NB4 (cell line): ENCODE measurements at regions not wholly inside any gene's neighbourhood (a gene's known extent, or its start where the extent isn't known, plus 50 kb on each side); places are given as distances from the start of the nearest gene placed in this dataset.

Experiments
- DNase-seq: peaks from one replicate; pipeline ENCODE4 v3.0.0; 2010; ENCODE audit warnings: low read depth
- H3K4me3 ChIP-seq: one replicate; pipeline ENCODE4 v1.5.1; 2011; ENCODE audit warnings: mild to moderate bottlenecking, low read depth, low read length, moderate library complexity
- MYC ChIP-seq: IDR thresholded peaks from 2 replicates; pipeline ENCODE4 v1.6.1; 2011; ENCODE audit warnings: low read depth, low read length
- POLR2A ChIP-seq: IDR thresholded peaks from 2 replicates; pipeline ENCODE4 v1.6.1; 2011; ENCODE audit warnings: mild to moderate bottlenecking; ENCODE audit not compliant: insufficient read length; ENCODE audit errors: extremely low read depth
- TF ChIP-seq, protein P1 (sequence below): IDR thresholded peaks from one replicate; pipeline ENCODE4 v1.5.1; 2012; ENCODE audit warnings: low read depth, low read length
- TF ChIP-seq, protein P2 (sequence below): IDR thresholded peaks from 2 replicates; pipeline ENCODE4 v1.6.1; 2011; ENCODE audit warnings: low read depth, low read length

DNA sequence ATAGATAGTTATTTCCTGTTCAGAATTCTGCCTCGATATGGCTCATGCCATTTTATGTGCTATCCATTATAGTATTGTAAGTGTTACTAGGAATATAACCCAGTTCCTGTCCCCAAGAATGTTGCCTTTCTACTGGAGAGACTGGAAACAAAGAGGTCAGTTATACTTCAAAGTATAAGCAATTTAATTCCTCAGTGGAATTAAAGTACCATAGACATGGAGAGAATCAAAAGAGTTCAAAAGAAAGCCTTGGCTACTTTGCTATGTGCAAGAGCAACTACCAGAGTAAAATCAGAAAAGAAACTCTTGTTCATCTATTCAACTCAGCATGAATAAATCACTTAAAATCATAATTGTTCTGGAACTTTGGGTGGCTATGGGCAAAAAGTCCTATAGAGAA, 173.2 kb upstream of the EEA1 start:
- no peak overlapping the region for H3K4me3 ChIP-seq
- TF ChIP-seq POLR2A (no peak), MYC (no peak)
- TF ChIP-seq, protein P1, sequence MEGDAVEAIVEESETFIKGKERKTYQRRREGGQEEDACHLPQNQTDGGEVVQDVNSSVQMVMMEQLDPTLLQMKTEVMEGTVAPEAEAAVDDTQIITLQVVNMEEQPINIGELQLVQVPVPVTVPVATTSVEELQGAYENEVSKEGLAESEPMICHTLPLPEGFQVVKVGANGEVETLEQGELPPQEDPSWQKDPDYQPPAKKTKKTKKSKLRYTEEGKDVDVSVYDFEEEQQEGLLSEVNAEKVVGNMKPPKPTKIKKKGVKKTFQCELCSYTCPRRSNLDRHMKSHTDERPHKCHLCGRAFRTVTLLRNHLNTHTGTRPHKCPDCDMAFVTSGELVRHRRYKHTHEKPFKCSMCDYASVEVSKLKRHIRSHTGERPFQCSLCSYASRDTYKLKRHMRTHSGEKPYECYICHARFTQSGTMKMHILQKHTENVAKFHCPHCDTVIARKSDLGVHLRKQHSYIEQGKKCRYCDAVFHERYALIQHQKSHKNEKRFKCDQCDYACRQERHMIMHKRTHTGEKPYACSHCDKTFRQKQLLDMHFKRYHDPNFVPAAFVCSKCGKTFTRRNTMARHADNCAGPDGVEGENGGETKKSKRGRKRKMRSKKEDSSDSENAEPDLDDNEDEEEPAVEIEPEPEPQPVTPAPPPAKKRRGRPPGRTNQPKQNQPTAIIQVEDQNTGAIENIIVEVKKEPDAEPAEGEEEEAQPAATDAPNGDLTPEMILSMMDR, result no peak
- TF ChIP-seq, protein P2, sequence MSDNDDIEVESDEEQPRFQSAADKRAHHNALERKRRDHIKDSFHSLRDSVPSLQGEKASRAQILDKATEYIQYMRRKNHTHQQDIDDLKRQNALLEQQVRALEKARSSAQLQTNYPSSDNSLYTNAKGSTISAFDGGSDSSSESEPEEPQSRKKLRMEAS, result no peak
- no peak for DNase-seq

DNA sequence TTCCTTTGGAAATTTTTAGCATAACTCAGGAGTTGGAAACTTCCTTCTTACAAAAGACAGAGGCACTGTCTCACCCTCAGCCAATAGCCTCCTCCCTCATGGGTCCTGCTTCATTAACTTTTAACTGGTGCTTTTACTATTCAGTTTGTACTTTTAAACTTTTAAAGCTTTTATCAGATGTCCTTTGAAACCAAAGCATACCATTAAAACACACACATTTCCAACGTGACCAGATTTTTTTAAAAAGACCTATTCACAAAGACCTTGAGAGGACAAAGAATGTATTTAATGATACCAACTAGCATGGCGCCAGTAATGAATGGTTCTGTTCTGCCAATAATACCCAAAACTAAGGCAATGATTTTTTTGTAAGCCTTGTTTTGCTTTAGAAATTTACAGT, 173.6 kb upstream of the EEA1 start:
- no peak for DNase-seq
- H3K4me3 ChIP-seq, result no peak overlapping the region
- TF ChIP-seq, protein P2, result no peak
- TF ChIP-seq MYC (no peak), POLR2A (no peak)
- TF ChIP-seq, protein P1, result no peak

DNA sequence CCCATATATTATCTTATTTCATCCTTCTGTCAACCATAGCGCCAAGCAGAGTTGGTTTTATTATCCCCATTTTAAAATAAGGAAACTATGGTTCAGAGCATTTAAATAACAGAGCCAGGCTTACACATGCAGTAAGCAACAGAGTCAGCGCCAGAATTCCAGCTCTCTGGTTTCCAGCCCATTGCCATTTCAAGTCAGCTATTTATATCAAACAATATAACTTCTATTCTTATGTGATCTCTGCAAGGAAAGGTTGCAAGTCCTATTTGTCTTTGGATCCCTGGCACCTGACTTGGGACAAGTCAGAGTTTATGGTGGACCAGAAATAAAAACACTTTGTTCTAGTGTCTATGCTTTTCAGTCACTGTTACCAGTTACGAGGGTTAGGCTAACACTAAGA, 174.1 kb upstream of the EEA1 start:
- no peak for DNase-seq
- TF ChIP-seq, protein P1, result no peak
- TF ChIP-seq, protein P2, result no peak
- no peak for TF ChIP-seq POLR2A
- TF ChIP-seq MYC, result no peak
- no peak overlapping the region for H3K4me3 ChIP-seq

DNA sequence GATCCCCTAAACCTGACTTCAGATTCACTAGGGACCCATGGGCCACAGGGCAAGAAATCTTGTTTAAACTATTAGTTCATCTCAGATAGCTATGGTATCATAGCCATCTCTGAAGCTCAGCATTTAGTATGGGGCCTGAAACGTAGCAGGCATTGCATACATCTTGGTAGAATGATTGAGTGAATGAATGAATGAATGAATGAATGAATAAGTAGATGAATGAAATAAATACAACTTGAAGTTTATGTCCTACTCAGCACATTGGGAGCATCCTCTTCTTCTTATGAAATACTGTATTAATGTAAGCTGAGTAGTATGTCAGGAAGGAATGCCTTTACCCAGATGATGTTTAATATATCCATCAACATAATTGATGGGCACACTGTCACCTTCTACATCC, 175.4 kb upstream of the EEA1 start:
- DNase-seq, result no peak
- no peak for TF ChIP-seq POLR2A
- TF ChIP-seq, protein P2, result no peak
- TF ChIP-seq, protein P1, result no peak
- TF ChIP-seq MYC, result no peak
- H3K4me3 ChIP-seq, result no peak overlapping the region

DNA sequence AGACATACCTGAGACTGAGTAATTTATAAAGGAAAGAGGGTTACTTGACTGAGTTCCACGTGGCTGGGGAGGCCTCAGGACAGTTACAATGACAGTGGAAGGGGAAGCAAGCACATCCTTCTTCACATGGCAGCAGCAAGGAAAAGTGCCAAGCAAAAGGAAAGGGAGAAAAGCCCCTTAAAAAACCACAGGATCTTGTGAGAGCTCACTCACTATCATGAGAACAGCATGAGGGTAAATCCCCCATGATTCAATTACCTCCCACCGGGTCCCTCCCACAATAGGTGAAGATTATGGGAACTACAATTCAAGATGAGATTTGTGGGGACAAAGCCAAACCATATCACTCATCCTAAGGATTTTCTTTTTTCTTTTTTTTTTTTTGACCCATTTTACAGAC, 177.8 kb upstream of the EEA1 start:
- TF ChIP-seq, protein P2, result no peak
- TF ChIP-seq, protein P1, result no peak
- TF ChIP-seq MYC (no peak), POLR2A (no peak)
- no peak for DNase-seq
- no peak overlapping the region for H3K4me3 ChIP-seq
